ENCODE measurements at regions not wholly inside any gene's neighbourhood (a gene's known extent, or its start where the extent isn't known, plus 50 kb on each side); places are given as distances from the start of the nearest gene placed in this dataset.

DNA sequence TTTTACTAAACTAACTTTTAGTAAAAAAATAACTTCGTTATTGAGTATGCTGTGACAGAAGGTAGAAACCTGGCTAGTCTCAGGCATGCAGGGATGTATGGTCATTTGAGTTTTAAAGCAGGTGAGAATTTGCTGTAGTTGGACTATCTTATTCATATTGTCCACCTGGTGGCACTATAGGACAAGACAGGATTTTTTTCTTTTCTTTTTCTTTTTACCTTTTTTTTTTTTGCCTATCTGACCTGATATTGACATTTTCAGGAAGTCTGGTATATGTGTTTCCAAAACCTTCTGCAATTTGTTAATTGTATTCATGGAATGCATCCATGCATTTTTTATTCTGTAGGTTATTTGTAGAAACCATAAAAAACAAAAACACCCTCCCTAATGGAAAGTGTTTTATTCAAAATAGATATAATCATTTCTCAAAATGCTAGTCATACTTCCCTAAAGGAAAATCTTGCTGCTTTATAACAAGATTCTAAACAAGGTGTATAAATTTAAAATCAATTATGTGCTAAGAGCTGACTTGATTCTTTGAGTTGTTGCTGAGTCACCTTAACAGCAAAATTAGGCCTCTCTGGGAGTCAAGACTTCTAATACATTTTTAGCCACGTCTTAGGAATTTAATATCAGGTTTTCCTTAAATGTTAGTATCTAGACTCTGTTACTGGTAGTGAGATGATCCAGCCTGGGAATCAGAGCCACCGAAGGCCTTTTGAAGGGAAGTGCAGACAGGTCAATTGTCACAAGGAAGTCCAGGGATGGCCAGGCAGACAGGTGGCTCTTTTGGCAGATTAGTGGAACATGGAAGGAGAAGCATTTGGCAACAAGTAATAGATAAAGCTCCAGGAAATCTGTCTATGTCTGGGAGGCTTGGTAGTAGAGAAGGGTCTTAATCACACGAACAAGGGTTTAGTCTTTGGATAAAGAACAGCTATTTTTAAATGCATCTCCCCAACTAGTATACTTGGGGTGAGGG is 201.3 kb upstream of the GNPDA2 start:
- no peak for DNase-seq

DNA sequence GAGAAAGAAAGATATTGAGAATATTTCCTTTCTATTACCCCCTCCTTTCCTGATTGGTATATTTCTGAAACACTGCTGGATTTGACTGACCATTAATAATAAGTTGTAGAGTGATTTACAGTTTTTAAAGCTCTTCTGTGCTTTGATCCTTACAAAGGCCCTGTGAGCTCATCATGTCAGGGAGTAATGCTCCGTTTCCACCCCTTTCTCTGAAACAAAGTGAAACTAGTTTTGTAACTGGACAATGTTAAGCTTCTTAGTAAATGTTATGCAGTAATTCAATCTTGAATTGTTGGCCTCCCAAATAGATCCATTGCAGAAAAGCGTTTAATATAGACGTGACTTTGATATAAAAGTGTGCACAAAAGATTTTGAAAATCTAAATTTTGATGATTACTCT is 190.1 kb upstream of the GNPDA2 start:
- Mint-ChIP-seq H3K9me3 (no peaks in the 10 kb centered on the region), H3K27me3 (no peaks in the 10 kb centered on the region), H3K36me3 (no peaks in the 10 kb centered on the region), H3K4me1 (peaks cover 3 to 4% of the 10 kb centered on the region in 2 donors), H3K4me3 (peak overlapping the region in 1 of 2 donors; percentile 47), H3K27ac (no peak overlapping the region)
- DNase-seq (no peak), ATAC-seq (replicated peaks) (no peak)

More for the DNA sequence above, 201.3 kb upstream of the GNPDA2 start:
- no peak overlapping the region for H3K4me3 Mint-ChIP-seq
- H3K36me3 Mint-ChIP-seq = no peaks in the 10 kb centered on the region
- no peaks in the 10 kb centered on the region for H3K4me1 Mint-ChIP-seq
- peak; percentile 34 to 39 for ATAC-seq (replicated peaks)
- H3K9me3 Mint-ChIP-seq = no peaks in the 10 kb centered on the region
- H3K27me3 Mint-ChIP-seq = no peaks in the 10 kb centered on the region
- H3K27ac Mint-ChIP-seq = no peak overlapping the region

DNA sequence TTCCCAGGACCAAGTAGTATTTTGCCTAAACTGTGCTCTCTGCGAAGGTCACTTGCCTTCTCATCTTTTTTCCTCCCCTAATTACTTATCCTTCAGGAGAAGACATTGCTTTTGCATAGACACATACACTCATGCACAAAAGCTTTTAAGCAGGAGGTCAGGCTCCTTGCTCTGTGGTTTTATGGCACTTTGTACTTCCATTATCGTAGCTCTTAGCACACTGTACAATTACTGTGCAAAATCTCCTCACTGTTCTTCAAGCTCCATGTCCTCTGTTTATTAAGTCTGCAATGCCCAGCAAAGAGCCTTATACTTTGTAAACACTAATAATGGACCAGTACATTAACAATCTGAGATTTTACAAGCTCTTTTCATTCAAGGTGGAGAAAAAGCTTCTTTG is 188.4 kb upstream of the GNPDA2 start:
- H3K4me1 Mint-ChIP-seq = peaks cover 3 to 4% of the 10 kb centered on the region in 2 donors
- DNase-seq = no peak
- H3K27me3 Mint-ChIP-seq = no peaks in the 10 kb centered on the region
- no peak overlapping the region for H3K4me3 Mint-ChIP-seq
- no peak overlapping the region for H3K27ac Mint-ChIP-seq
- ATAC-seq (replicated peaks) = no peak
- H3K9me3 Mint-ChIP-seq = no peaks in the 10 kb centered on the region
- no peaks in the 10 kb centered on the region for H3K36me3 Mint-ChIP-seq

DNA sequence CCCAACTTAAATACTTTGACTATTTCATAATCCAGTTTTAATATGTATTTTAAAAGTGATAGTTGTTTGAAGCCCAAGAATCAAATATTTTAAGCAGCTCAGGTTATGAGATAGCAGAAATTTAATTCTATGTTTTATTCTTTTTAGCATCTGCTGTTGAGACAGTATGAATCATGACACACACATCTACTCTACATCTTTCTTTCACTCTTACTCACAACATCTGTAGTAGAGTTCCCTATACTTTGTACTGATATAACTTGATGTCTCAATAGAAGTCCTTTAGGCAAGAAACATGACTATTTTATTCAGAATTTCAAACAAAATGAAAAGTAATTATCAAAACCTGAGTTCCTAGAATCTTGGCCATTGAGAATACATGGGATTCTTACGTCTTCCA is 187.9 kb upstream of the GNPDA2 start:
- Mint-ChIP-seq H3K27me3 (no peaks in the 10 kb centered on the region), H3K36me3 (no peaks in the 10 kb centered on the region), H3K9me3 (no peaks in the 10 kb centered on the region), H3K27ac (no peak overlapping the region), H3K4me3 (no peak overlapping the region), H3K4me1 (peaks cover 3 to 4% of the 10 kb centered on the region in 2 donors)
- peak in 1 of 2 donors; percentile 46 for ATAC-seq (replicated peaks)
- DNase-seq = no peak

DNA sequence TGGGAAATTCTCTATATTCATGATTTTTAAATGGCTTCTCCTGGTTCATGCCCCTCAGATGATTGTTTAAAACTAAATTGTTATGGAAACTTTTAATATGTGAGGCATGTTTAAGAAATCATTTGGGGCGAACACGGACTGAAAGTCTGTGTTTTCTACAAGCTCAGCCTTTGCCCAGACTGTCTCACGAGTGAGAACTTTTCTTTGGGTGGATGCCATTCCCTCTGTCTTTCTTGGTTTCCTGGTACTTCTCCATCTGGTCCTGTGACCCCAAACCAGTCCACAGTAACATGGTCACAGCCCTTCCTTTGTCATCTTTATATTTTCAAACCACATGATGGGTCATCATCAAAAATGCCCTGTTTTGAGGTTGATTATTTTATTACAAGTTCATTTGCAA is 186.6 kb upstream of the GNPDA2 start:
- DNase-seq (no peak), ATAC-seq (replicated peaks) (no peak)
- Mint-ChIP-seq H3K9me3 (no peaks in the 10 kb centered on the region), H3K4me3 (no peak overlapping the region), H3K27ac (no peak overlapping the region), H3K4me1 (peaks cover 3 to 4% of the 10 kb centered on the region in 2 donors), H3K36me3 (no peaks in the 10 kb centered on the region), H3K27me3 (no peaks in the 10 kb centered on the region)

DNA sequence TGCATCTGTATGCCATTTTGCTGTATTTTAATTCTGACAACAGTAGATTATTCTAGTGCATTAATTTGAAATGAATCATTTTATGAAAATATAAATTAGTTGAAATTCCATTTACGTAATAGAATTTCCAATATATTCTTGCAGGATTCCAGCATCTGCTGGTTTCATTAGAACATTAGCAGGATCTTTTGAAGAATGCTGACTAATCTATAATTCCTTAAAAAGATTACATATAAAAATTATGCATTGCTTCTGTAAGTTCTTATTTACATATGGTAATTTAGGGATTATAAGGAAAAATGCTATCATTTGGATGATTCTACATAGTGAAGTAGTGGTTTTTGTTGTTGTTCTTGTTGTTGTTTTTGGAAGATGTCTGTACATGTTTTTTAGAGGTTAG is 182.2 kb upstream of the GNPDA2 start:
- no peak for DNase-seq
- no peak for ATAC-seq (replicated peaks)
- H3K4me3 Mint-ChIP-seq = no peak overlapping the region
- H3K27me3 Mint-ChIP-seq = no peaks in the 10 kb centered on the region
- no peaks in the 10 kb centered on the region for H3K36me3 Mint-ChIP-seq
- H3K27ac Mint-ChIP-seq = no peak overlapping the region
- H3K4me1 Mint-ChIP-seq = no peaks in the 10 kb centered on the region
- peaks cover 0 to 1% of the 10 kb centered on the region in 2 donors for H3K9me3 Mint-ChIP-seq

DNA sequence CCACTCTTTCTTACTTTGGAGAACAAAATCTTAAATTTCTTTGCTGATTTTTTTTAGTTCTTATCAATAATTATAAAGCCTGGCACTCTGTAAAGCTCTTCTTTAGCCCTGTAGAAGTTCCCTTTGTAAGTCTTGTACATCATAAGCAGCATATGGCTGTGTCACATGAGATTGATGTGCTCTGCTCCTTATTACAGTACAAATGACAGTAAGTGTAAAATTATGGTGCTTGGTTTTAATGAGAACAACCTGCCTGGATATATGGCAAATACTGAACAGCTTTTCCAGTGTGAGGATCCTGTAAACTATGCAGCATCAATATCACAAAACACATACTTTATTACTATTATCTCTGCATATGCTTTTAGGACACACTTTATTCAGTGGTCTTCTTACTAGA is 145.9 kb upstream of the GNPDA2 start:
- H3K27me3 Mint-ChIP-seq = no peaks in the 10 kb centered on the region
- no peaks in the 10 kb centered on the region for H3K9me3 Mint-ChIP-seq
- no peaks in the 10 kb centered on the region for H3K36me3 Mint-ChIP-seq
- no peak overlapping the region for H3K4me3 Mint-ChIP-seq
- no peak overlapping the region for H3K27ac Mint-ChIP-seq
- no peaks in the 10 kb centered on the region for H3K4me1 Mint-ChIP-seq
- DNase-seq (no peak), ATAC-seq (replicated peaks) (no peak)

DNA sequence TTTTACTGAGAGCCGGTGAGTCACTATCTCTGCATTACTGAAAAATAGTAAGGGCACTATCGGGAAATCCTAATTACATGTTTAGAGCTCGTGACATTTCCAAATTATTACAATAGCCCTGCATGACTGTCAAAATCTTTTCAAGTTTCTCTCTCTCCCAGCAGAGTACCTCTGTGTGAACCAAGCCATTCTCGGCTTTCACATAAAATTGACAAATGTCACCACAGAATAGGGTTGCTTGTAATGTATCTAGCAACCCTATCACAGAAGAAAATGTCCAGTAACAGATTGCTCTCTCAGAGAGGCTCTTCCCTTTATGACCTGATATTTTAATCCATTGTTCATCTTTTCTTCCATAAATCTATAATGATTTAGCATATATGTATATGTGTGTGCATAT is 144.8 kb upstream of the GNPDA2 start:
- Mint-ChIP-seq H3K27ac (no peak overlapping the region), H3K4me3 (no peak overlapping the region), H3K27me3 (no peaks in the 10 kb centered on the region), H3K9me3 (no peaks in the 10 kb centered on the region), H3K4me1 (no peaks in the 10 kb centered on the region), H3K36me3 (no peaks in the 10 kb centered on the region)
- no peak for ATAC-seq (replicated peaks)
- no peak for DNase-seq

DNA sequence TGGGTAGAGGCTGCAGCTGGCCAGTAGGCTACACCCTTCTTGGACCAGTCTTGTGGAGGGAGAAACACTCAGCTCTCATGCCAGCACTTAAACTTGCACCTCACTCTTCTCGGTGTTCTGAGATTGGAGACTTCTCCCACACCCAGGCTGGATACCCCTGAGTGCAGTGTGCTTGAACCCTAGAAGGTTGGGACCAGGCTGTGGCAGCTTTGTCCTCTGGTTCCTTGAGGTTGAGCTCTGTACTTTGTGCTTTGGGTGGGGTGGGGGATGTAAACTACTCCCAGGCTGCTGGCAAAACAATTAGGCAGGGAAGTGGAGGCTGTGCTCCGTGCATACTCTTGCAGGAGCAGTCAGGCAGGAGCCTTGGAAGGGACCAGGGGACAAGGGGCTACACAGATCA is 143.6 kb upstream of the GNPDA2 start:
- Mint-ChIP-seq H3K27ac (no peak overlapping the region), H3K4me1 (no peaks in the 10 kb centered on the region), H3K4me3 (no peak overlapping the region), H3K27me3 (no peaks in the 10 kb centered on the region), H3K36me3 (no peaks in the 10 kb centered on the region), H3K9me3 (no peaks in the 10 kb centered on the region)
- no peak for DNase-seq
- peak in 1 of 2 donors; percentile 14 for ATAC-seq (replicated peaks)

DNA sequence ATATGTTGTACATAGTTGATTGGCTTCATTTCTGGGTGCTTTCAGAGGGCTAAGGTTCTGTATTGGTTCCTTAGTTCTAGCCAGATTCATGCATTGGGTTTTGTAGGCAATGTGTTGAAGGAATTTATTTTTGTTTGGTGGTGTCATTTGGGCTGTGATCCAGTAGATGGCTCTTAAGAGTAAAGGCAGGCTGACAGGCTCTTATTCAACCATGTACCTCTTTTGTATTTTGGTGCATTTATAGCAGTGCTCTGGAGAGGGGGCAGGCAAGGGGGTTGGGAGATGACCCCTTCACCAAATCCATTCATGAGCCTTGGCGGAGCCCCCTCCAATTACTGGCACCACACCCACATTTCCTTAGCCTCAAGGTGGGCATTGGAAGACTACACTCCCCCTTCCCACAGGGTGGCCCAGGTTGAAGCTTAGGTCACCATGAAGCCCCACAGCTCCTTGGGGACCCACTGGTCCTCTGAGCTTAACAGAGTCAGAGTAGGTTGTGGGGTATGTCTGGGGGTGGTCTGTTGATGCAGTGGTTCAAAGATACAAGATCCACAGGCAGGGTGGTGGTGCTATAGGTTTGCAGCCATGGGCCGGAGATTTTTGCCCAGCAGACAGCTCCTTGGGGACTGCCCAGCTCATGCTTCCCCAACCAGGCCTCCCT is 143.0 kb upstream of the GNPDA2 start:
- peak in 1 of 2 donors; percentile 10 for ATAC-seq (replicated peaks)
- no peak overlapping the region for H3K4me3 Mint-ChIP-seq
- no peak overlapping the region for H3K27ac Mint-ChIP-seq
- H3K4me1 Mint-ChIP-seq = no peaks in the 10 kb centered on the region
- H3K9me3 Mint-ChIP-seq = peaks cover 0 to 2% of the 10 kb centered on the region in 2 donors
- H3K36me3 Mint-ChIP-seq = no peaks in the 10 kb centered on the region
- DNase-seq = no peak
- H3K27me3 Mint-ChIP-seq = no peaks in the 10 kb centered on the region

DNA sequence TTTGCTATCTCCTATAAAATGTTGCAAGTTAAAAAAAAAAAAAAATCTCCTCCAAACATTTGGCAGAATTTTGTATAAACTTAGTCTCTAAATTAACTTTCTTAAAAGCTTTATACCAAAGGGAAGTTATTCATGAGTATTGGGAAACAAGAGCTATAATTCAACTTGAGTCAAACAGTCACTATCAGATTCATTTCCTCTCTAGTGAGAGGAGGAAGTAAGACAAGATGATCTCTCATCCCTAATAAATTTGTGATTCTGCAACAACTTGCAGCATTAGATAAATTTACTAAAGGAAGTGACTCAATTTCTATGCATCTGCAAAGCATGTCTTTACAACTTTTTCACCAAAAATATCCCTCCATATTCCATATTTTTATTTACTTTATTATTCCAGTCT is 135.4 kb upstream of the GNPDA2 start:
- no peak overlapping the region for H3K27ac Mint-ChIP-seq
- no peaks in the 10 kb centered on the region for H3K27me3 Mint-ChIP-seq
- DNase-seq = no peak
- peaks cover 0 to 2% of the 10 kb centered on the region in 2 donors for H3K9me3 Mint-ChIP-seq
- ATAC-seq (replicated peaks) = no peak
- no peaks in the 10 kb centered on the region for H3K4me1 Mint-ChIP-seq
- no peak overlapping the region for H3K4me3 Mint-ChIP-seq
- no peaks in the 10 kb centered on the region for H3K36me3 Mint-ChIP-seq

DNA sequence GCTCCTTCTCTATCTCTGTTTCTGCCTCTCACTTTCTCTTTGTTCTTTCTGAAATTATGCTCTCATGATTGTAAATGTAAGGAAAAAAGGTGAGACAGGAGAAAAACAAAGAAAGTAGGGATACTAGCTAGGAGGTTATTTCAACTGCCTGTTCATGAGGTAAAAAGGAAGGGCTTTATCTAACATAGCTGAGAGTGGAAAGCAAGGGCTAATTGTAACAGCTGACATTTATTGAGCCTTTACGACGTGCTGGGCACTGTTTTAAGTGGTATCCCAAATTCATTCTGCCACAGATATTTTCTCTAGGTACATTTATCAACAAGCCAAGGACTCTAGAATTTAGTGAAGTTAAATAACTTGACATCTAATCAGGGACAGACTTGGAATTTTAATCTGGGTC is 133.1 kb upstream of the GNPDA2 start:
- no peaks in the 10 kb centered on the region for H3K27me3 Mint-ChIP-seq
- no peaks in the 10 kb centered on the region for H3K9me3 Mint-ChIP-seq
- ATAC-seq (replicated peaks) = no peak
- no peak for DNase-seq
- no peaks in the 10 kb centered on the region for H3K36me3 Mint-ChIP-seq
- H3K27ac Mint-ChIP-seq = no peak overlapping the region
- no peaks in the 10 kb centered on the region for H3K4me1 Mint-ChIP-seq
- no peak overlapping the region for H3K4me3 Mint-ChIP-seq

DNA sequence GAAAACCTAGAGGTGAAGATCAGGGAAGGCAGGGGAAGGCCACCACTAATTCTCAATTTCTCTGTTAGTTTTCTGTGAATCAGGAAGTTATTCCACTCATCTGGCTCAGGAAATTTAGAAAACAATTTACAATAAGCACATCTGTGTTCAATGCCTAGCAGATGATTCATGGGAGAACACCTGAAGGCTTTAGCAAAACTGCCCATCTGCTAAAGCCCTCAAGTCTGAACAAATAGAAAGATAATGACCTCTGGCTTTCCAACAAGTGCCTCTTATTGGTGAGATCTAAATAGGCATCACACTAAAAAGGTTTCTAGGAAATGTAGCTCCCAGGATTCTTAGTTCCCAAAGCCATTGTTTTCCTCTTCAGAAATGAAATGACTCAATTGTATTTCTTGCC is 122.1 kb upstream of the GNPDA2 start:
- Mint-ChIP-seq H3K36me3 (no peaks in the 10 kb centered on the region), H3K9me3 (peaks cover 6 to 14% of the 10 kb centered on the region in 2 donors), H3K4me1 (peaks cover 0 to 2% of the 10 kb centered on the region in 2 donors), H3K4me3 (no peak overlapping the region), H3K27me3 (no peaks in the 10 kb centered on the region), H3K27ac (no peak overlapping the region)
- no peak for DNase-seq
- ATAC-seq (replicated peaks) = no peak

DNA sequence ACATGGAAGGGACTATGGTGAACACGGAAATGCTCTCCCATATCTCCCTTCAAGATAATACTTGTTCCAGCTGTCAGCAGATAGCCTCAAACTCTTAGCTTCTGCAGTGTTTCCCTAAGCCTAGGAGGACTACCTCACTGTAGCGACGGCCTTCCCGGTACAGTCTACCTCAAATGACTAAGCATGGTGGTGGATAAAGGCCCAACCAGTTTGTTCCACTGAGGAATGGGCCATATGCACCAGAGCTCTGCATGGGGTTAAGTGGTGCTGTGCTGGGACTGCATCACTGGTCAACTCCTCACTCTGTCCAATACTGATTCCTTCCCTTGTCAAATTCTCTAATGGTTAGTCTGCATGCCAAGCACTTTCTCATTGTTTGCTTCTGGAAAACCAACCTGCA is 119.6 kb upstream of the GNPDA2 start:
- no peak for DNase-seq
- H3K4me1 Mint-ChIP-seq = no peaks in the 10 kb centered on the region
- H3K27me3 Mint-ChIP-seq = no peaks in the 10 kb centered on the region
- no peak overlapping the region for H3K27ac Mint-ChIP-seq
- ATAC-seq (replicated peaks) = no peak
- H3K4me3 Mint-ChIP-seq = no peak overlapping the region
- H3K9me3 Mint-ChIP-seq = peaks cover 0 to 5% of the 10 kb centered on the region in 2 donors
- no peaks in the 10 kb centered on the region for H3K36me3 Mint-ChIP-seq

DNA sequence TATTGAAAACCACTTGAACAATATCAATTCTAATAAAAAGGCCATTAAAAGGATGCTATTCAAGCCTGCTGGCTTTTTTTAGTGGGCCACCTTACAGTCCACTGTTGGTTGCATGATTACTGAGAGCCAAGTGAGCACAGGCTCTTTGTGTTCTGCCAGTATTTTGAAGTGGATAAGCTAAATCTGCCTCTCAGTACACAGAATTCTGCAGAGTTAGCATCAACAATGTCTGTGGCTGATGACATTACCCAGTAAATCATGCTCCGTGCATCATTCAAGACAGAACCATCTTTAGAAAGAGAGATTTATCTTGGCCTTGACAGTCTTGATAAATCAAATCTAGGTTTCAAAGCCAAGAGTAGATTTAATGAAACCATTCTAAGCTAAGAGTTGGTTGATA is 119.0 kb upstream of the GNPDA2 start:
- no peak overlapping the region for H3K27ac Mint-ChIP-seq
- no peaks in the 10 kb centered on the region for H3K4me1 Mint-ChIP-seq
- H3K36me3 Mint-ChIP-seq = no peaks in the 10 kb centered on the region

More for the DNA sequence above, 119.0 kb upstream of the GNPDA2 start:
- ATAC-seq (replicated peaks) (no peak), DNase-seq (no peak)
- peaks cover 0 to 5% of the 10 kb centered on the region in 2 donors for H3K9me3 Mint-ChIP-seq
- H3K4me3 Mint-ChIP-seq = no peak overlapping the region
- H3K27me3 Mint-ChIP-seq = no peaks in the 10 kb centered on the region
